ENCODE measurements at regions not wholly inside any gene's neighbourhood (a gene's known extent, or its start where the extent isn't known, plus 50 kb on each side); places are given as distances from the start of the nearest gene placed in this dataset.

DNA sequence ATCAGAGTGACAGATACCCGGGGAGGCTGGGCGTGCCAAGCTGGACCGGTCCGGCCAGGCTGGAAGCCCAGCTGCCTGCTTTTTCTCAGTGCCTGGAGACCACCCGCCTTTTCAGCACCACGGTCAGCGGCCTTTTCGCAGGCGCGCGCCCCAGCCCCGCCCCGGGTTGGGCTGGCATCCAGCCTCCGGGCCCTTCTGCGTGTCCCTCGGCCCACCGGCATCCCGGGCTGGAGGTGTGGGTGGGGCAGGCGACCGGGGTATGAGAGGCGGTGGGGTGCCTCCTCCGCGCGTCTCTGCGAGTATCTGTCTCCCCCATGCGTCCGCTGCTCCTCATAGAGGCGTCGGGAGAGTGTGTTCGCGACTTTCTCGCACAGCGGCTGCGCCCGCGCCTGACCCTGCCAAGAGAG is 102.5 kb downstream of the MRM1 start (continued):
- TF ChIP-seq, protein P1, sequence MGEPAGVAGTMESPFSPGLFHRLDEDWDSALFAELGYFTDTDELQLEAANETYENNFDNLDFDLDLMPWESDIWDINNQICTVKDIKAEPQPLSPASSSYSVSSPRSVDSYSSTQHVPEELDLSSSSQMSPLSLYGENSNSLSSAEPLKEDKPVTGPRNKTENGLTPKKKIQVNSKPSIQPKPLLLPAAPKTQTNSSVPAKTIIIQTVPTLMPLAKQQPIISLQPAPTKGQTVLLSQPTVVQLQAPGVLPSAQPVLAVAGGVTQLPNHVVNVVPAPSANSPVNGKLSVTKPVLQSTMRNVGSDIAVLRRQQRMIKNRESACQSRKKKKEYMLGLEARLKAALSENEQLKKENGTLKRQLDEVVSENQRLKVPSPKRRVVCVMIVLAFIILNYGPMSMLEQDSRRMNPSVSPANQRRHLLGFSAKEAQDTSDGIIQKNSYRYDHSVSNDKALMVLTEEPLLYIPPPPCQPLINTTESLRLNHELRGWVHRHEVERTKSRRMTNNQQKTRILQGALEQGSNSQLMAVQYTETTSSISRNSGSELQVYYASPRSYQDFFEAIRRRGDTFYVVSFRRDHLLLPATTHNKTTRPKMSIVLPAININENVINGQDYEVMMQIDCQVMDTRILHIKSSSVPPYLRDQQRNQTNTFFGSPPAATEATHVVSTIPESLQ (CRISPR knock-in tag; IDR thresholded peaks at IDR 0.05) = no peak; the same call in 1 of the 2 replicates
- TF ChIP-seq, protein P2, sequence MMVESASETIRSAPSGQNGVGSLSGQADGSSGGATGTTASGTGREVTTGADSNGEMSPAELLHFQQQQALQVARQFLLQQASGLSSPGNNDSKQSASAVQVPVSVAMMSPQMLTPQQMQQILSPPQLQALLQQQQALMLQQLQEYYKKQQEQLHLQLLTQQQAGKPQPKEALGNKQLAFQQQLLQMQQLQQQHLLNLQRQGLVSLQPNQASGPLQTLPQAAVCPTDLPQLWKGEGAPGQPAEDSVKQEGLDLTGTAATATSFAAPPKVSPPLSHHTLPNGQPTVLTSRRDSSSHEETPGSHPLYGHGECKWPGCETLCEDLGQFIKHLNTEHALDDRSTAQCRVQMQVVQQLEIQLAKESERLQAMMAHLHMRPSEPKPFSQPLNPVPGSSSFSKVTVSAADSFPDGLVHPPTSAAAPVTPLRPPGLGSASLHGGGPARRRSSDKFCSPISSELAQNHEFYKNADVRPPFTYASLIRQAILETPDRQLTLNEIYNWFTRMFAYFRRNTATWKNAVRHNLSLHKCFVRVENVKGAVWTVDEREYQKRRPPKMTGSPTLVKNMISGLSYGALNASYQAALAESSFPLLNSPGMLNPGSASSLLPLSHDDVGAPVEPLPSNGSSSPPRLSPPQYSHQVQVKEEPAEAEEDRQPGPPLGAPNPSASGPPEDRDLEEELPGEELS (CRISPR knock-in tag; IDR thresholded peaks at IDR 0.05) = peak; percentile 77
- 0 out of 2 replicates have a peak, but pooled peaks have one; percentile 62 for TF ChIP-seq TP53 (CRISPR knock-in tag; IDR thresholded peaks at IDR 0.05)
- TF ChIP-seq, protein P3, sequence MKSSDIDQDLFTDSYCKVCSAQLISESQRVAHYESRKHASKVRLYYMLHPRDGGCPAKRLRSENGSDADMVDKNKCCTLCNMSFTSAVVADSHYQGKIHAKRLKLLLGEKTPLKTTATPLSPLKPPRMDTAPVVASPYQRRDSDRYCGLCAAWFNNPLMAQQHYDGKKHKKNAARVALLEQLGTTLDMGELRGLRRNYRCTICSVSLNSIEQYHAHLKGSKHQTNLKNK (CRISPR knock-in tag; IDR thresholded peaks at IDR 0.05) = no peak
- peak; percentile 87 for TF ChIP-seq TEAD1 (CRISPR knock-in tag; IDR thresholded peaks at IDR 0.05)
- 0 out of 2 replicates have a peak, but pooled peaks have one; percentile 52 for TF ChIP-seq RELA (CRISPR knock-in tag; IDR thresholded peaks at IDR 0.05; ENCODE audit: borderline replicate concordance)
- no peak for TF ChIP-seq ZNF219 (CRISPR knock-in tag; IDR thresholded peaks at IDR 0.05; ENCODE audit: borderline replicate concordance)
- TF ChIP-seq ZNF317 (CRISPR knock-in tag; IDR thresholded peaks at IDR 0.05; ENCODE audit: borderline replicate concordance, low read depth) = no peak
- TF ChIP-seq, protein P4, sequence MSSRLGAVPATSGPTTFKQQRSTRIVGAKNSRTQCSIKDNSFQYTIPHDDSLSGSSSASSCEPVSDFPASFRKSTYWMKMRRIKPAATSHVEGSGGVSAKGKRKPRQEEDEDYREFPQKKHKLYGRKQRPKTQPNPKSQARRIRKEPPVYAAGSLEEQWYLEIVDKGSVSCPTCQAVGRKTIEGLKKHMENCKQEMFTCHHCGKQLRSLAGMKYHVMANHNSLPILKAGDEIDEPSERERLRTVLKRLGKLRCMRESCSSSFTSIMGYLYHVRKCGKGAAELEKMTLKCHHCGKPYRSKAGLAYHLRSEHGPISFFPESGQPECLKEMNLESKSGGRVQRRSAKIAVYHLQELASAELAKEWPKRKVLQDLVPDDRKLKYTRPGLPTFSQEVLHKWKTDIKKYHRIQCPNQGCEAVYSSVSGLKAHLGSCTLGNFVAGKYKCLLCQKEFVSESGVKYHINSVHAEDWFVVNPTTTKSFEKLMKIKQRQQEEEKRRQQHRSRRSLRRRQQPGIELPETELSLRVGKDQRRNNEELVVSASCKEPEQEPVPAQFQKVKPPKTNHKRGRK (CRISPR knock-in tag; IDR thresholded peaks at IDR 0.05; ENCODE audit: borderline replicate concordance) = no peak
- peak; percentile 70; the same call in 1 of the 2 replicates for TF ChIP-seq NFE2L1 (CRISPR knock-in tag; IDR thresholded peaks at IDR 0.05)
- TF ChIP-seq TCF7 (CRISPR knock-in tag; IDR thresholded peaks at IDR 0.05; ENCODE audit: low read depth) = peak; percentile 64; the same call in 1 of the 2 replicates
- no peak for TF ChIP-seq MXD4 (CRISPR knock-in tag; IDR thresholded peaks at IDR 0.05; ENCODE audit: borderline replicate concordance)

DNA sequence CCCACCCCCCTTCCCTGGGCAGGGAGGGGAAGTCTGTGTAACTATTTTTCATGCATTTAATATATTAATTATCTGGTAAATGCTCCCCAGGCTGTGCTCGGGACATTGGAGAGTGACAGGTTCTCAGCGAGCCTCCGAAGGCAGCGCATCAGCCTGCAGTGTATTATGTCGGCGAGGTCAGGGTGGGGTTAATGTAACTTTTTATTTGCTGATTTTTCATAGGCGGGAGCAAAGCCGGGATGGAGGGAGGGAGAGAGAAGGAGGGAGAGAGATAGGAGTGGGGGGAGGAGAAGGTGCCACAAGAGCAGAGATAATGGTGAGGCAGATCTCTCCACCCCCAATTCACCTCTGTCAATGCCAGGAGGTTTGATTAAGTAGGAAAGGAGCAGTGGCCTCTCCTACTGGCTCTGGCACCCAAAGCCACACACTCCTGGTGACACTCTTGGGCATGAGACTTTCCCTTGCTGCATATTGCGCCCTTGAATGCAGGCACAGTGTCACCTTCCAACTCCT is 104.0 kb downstream of the MRM1 start:
- POLR2A ChIA-PET = no interaction called here

More for the DNA sequence above, 104.0 kb downstream of the MRM1 start:
- CTCF ChIA-PET = interaction anchor here (1.5 to 3.2 kb wide), 5 partner anchors 50 to 102 kb away, joined by 4 to 28 read pairs (median 14); no protein-coding TSS in a partner anchor
- Mint-ChIP-seq H3K27me3 (ENCODE audit: low read depth) (peaks cover 50% of the 10 kb centered on the region), H3K4me1 (0 out of 2 replicates have a peak, but pooled peaks cover 3% of the 10 kb centered on the region), H3K4me3 (no peak overlapping the region), H3K9me3 (no peaks in the 10 kb centered on the region), H3K27ac (no peak overlapping the region), H3K36me3 (no peaks in the 10 kb centered on the region)
- no peak for TF ChIP-seq FOXP1 (CRISPR knock-in tag; IDR thresholded peaks at IDR 0.05; ENCODE audit: borderline replicate concordance)
- TF ChIP-seq, protein P5, sequence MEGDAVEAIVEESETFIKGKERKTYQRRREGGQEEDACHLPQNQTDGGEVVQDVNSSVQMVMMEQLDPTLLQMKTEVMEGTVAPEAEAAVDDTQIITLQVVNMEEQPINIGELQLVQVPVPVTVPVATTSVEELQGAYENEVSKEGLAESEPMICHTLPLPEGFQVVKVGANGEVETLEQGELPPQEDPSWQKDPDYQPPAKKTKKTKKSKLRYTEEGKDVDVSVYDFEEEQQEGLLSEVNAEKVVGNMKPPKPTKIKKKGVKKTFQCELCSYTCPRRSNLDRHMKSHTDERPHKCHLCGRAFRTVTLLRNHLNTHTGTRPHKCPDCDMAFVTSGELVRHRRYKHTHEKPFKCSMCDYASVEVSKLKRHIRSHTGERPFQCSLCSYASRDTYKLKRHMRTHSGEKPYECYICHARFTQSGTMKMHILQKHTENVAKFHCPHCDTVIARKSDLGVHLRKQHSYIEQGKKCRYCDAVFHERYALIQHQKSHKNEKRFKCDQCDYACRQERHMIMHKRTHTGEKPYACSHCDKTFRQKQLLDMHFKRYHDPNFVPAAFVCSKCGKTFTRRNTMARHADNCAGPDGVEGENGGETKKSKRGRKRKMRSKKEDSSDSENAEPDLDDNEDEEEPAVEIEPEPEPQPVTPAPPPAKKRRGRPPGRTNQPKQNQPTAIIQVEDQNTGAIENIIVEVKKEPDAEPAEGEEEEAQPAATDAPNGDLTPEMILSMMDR (IDR thresholded peaks at IDR 0.05) = no peak
- no peak for TF ChIP-seq ZNF121 (CRISPR knock-in tag; IDR thresholded peaks at IDR 0.05)
- TF ChIP-seq ATF1 (CRISPR knock-in tag; IDR thresholded peaks at IDR 0.05) = no peak
- TF ChIP-seq, protein P2 (CRISPR knock-in tag; IDR thresholded peaks at IDR 0.05) = no peak
- TF ChIP-seq, protein P6, sequence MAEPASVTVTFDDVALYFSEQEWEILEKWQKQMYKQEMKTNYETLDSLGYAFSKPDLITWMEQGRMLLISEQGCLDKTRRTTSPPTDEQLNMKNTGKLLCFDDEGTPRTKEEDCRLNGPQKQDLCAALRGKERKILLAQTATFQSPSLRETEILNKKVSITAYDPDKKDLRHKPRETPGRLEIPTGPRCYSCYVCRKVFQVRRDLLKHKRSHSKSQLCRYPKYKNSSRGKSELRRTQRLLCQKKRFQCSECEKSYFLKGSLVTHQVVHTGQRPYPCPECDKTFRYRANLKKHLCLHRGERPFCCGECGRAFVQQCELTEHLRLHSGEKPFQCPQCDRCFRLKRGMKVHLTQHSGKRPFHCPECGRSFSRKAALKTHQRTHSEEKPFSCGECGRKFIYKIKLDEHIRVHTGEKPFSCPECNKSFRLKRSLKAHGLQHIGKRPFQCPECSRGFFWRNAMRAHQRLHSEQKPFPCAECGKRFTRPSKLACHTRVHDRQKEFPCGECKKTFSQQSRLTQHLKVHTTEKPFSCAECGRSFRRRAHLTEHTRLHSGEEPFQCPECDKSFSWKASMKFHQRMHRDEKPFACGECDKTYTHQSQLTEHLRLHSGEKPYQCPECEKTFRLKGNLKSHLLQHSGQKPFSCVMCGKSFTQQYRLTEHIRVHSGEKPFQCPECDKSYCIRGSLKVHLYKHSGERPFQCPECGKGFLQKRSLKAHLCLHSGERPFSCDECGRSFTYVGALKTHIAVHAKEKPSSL (CRISPR knock-in tag; conservative IDR thresholded peaks at IDR 0.05) = no peak
- TF ChIP-seq NFE2L1 (CRISPR knock-in tag; IDR thresholded peaks at IDR 0.05) = no peak
- TF ChIP-seq EMX1 (CRISPR knock-in tag; IDR thresholded peaks at IDR 0.05) = no peak
- TF ChIP-seq CREB1 (CRISPR knock-in tag; IDR thresholded peaks at IDR 0.05) = no peak
- TF ChIP-seq, protein P7, sequence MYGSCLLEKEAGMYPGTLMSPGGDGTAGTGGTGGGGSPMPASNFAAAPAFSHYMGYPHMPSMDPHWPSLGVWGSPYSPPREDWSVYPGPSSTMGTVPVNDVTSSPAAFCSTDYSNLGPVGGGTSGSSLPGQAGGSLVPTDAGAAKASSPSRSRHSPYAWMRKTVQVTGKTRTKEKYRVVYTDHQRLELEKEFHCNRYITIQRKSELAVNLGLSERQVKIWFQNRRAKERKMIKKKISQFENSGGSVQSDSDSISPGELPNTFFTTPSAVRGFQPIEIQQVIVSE (CRISPR knock-in tag; IDR thresholded peaks at IDR 0.05; ENCODE audit: borderline replicate concordance) = no peak
- TF ChIP-seq NR2C2 (CRISPR knock-in tag; IDR thresholded peaks at IDR 0.05) = no peak
- no peak for TF ChIP-seq MXD4 (CRISPR knock-in tag; IDR thresholded peaks at IDR 0.05; ENCODE audit: borderline replicate concordance)
- no peak for DNase-seq (ENCODE audit: low spot score)
- ATAC-seq = no peak

Data from WTC11 (cell line).